GM12878 (cell line): ENCODE measurements at regions not wholly inside any gene's neighbourhood (a gene's known extent, or its start where the extent isn't known, plus 50 kb on each side); places are given as distances from the start of the nearest gene placed in this dataset.

ENCODE experiments used
- ATAC-seq: fragments of 200-7000 bp; cut with Tn5 transposase; 3 replicates; pipeline ENCODE4 v1.9.1; 2020; ENCODE audit warnings: mild to moderate bottlenecking, moderate library complexity
- BruUV-seq: library from RNA; stranded (reverse); fragments of 400-500 nt; replicated peaks from 2 replicates; lab custom pipeline; 2021; lab: Mats Ljungman, UMichigan
- CTCF ChIA-PET: fragments of 300-600 bp; sonication (Branson Sonifier 250); formaldehyde crosslinking; extraction: SDS; loops from one replicate; lab custom pipeline; 2021; ENCODE audit warnings: inconsistent platforms; lab: Yijun Ruan, JAX
- POLR2A ChIA-PET: fragments of 350-600 bp; formaldehyde crosslinking; extraction: SDS; loops from one replicate; lab custom pipeline; 2021; ENCODE audit warnings: inconsistent platforms; lab: Charles Lee
- RAD21 ChIA-PET: fragments of 300-600 bp; sonication (Branson Sonifier 250); formaldehyde crosslinking; loops from one replicate; lab custom pipeline; 2023; ENCODE audit warnings: antibody characterized with exemption; ENCODE audit not compliant: unreplicated experiment; lab: Charles Lee
- SMC1A ChIA-PET: fragments of 300-600 bp; sonication (Branson Sonifier 250); formaldehyde crosslinking; loops from one replicate; lab custom pipeline; 2023; ENCODE audit not compliant: unreplicated experiment, uncharacterized antibody; lab: Charles Lee
- DNase-seq: peaks from one replicate; pipeline ENCODE4 v3.0.0-alpha.2; 2011; ENCODE audit warnings: low read depth, low spot score
- FAIRE-seq: peaks from 3 replicates; lab custom pipeline; 2011; peaks lifted over from hg19 to GRCh38; lab: Jason Lieb, UNC
- H2AFZ ChIP-seq: 2 replicates; pipeline ENCODE4 v1.6.0; 2011; ENCODE audit warnings: low read depth, low read length, control low read depth; ENCODE audit not compliant: control insufficient read depth
- H3K27ac ChIP-seq: 2 replicates; pipeline ENCODE4 v1.5.1; 2011; ENCODE audit warnings: control low read depth; ENCODE audit not compliant: control insufficient read depth, insufficient read depth
- H3K27me3 ChIP-seq, 2 experiments: replicated peaks in 1 of 2; 2 replicates each; pipeline versions ENCODE4 v1.6.0 to v1.6.1; 2011; ENCODE audit warnings: low read length in 1 of 2; ENCODE audit not compliant: control insufficient read depth in 2 of 2, insufficient read depth in 2 of 2
- H3K36me3 ChIP-seq, 2 experiments: 2 replicates each; pipeline ENCODE4 v1.5.1; 2011; ENCODE audit warnings: low read length in 1 of 2; ENCODE audit not compliant: control insufficient read depth in 2 of 2, insufficient read depth in 2 of 2
- H3K4me1 ChIP-seq: 2 replicates; pipeline ENCODE4 v1.6.1; 2011; ENCODE audit warnings: mild to moderate bottlenecking, low read length, moderate library complexity, mixed read lengths; ENCODE audit not compliant: control insufficient read depth, insufficient read depth
- H3K4me2 ChIP-seq: 2 replicates; pipeline ENCODE4 v1.6.0; 2011; ENCODE audit warnings: control low read depth; ENCODE audit not compliant: control insufficient read depth, insufficient read depth
- H3K4me3 ChIP-seq: fragments of 200-600 bp; sonication (generic); 2 replicates; pipeline ENCODE4 v1.5.1; 2016
- H3K79me2 ChIP-seq: 2 replicates; pipeline ENCODE4 v1.6.0; 2011; ENCODE audit warnings: low read length; ENCODE audit not compliant: control insufficient read depth, insufficient read depth
- H3K9ac ChIP-seq: 2 replicates; pipeline ENCODE4 v1.8.0; 2011; ENCODE audit warnings: low read length, control low read depth, mixed read lengths; ENCODE audit not compliant: control insufficient read depth, insufficient read depth
- H3K9me3 ChIP-seq: replicated peaks from 3 replicates; pipeline ENCODE4 v1.5.1; 2011; ENCODE audit warnings: mild to moderate bottlenecking, low read length; ENCODE audit not compliant: control insufficient read depth, insufficient read depth
- H4K20me1 ChIP-seq: 2 replicates; pipeline ENCODE4 v1.6.0; 2011; ENCODE audit not compliant: control insufficient read depth, insufficient read depth
- FOXK2 ChIP-seq: fragments of 450-650 bp; IDR thresholded peaks from 2 replicates; pipeline ENCODE4 v1.6.1; 2017; ENCODE audit warnings: mild to moderate bottlenecking, moderate library complexity
- MXI1 ChIP-seq: fragments of 150-350 bp; IDR thresholded peaks from 2 replicates; pipeline ENCODE4 v1.6.1; 2011; ENCODE audit warnings: low read depth, mild to moderate bottlenecking, inconsistent platforms, low read length, improper control_type of control experiment
- NR2C2 ChIP-seq: IDR thresholded peaks from 2 replicates; pipeline ENCODE4 v1.6.1; 2011; ENCODE audit warnings: borderline replicate concordance, low read depth; ENCODE audit not compliant: control insufficient read depth, insufficient read length
- NRF1 ChIP-seq: conservative IDR thresholded peaks from 2 replicates; pipeline ENCODE4 v1.6.1; 2011; ENCODE audit warnings: mild to moderate bottlenecking, low read depth, low read length, improper control_type of control experiment
- POLR2A ChIP-seq: IDR thresholded peaks from 2 replicates; pipeline ENCODE4 v1.6.1; 2011; ENCODE audit warnings: low read depth, mild to moderate bottlenecking, low read length
- RBBP5 ChIP-seq: fragments of 200-600 bp; sonication (generic); conservative IDR thresholded peaks from 2 replicates; pipeline ENCODE4 v1.6.1; 2016
- RCOR1 ChIP-seq: conservative IDR thresholded peaks from 2 replicates; pipeline ENCODE4 v1.6.1; 2012; ENCODE audit warnings: low read depth, low read length, improper control_type of control experiment
- RELA ChIP-seq: fragments of 450-650 bp; IDR thresholded peaks from 2 replicates; pipeline ENCODE4 v1.8.0; 2014; ENCODE audit warnings: borderline replicate concordance; ENCODE audit not compliant: partially characterized antibody
- RFX5 ChIP-seq: IDR thresholded peaks from 2 replicates; pipeline ENCODE4 v1.6.1; 2011; ENCODE audit warnings: low read depth, low read length, improper control_type of control experiment
- SUPT20H ChIP-seq: IDR thresholded peaks from 2 replicates; pipeline ENCODE4 v1.6.1; 2011; ENCODE audit warnings: low read depth, mild to moderate bottlenecking, low read length, moderate library complexity, borderline replicate concordance; ENCODE audit not compliant: control insufficient read depth
- YY1 ChIP-seq: IDR thresholded peaks from 2 replicates; pipeline ENCODE4 v1.6.1; 2011; ENCODE audit warnings: low read depth, mild to moderate bottlenecking, low read length
- ZNF207 ChIP-seq: fragments of 450-650 bp; IDR thresholded peaks from 2 replicates; pipeline ENCODE4 v1.6.1; 2014; ENCODE audit warnings: antibody characterized with exemption, mild to moderate bottlenecking, borderline replicate concordance
- ZNF622 ChIP-seq: fragments of 450-650 bp; IDR thresholded peaks from 2 replicates; pipeline ENCODE4 v1.6.1; 2017; ENCODE audit warnings: mild to moderate bottlenecking, inconsistent platforms
- ZZZ3 ChIP-seq: IDR thresholded peaks from 2 replicates; pipeline ENCODE4 v1.6.1; 2011; ENCODE audit warnings: low read depth; ENCODE audit not compliant: control insufficient read depth, insufficient read length
- WGBS: methylation state at CpG from one replicate; pipeline ENCODE4 v1.1.6; 2016; ENCODE audit warnings: low lambda C conversion rate; ENCODE audit not compliant: insufficient replicate concordance, insufficient coverage; ENCODE audit errors: missing lambda C conversion rate; 5-methylcytosine and 5-hydroxymethylcytosine counted together
- in situ Hi-C: fragments of 300-500 bp; cut with MboI; formaldehyde crosslinking; loops from 9 replicates; pipeline ENCODE4 v1.14.3; 2018; ENCODE audit warnings: mixed read lengths
- intact Hi-C: fragments of 100-400 bp; cut with micrococcal nuclease; formaldehyde crosslinking; loops from one replicate; pipeline ENCODE4 v1.14.2; 2022; ENCODE audit not compliant: unreplicated experiment

GRCh38 chr6:169935861-169936260 is 184.4 kb downstream of the ERMARD start:
- FAIRE-seq (no peak), DNase-seq (no peak), ATAC-seq (no peak)
- intact Hi-C loops (no loop called here), in situ Hi-C loops (no loop called here)
- ChIA-PET RAD21 (no interaction called here), CTCF (no interaction called here), POLR2A (no interaction called here), SMC1A (interaction anchor here (0.5 kb wide), 1 partner anchor 967 kb away, joined by 3 read pairs; no protein-coding TSS in a partner anchor)
- Histone ChIP-seq H3K27me3 (no peaks in the 10 kb centered on the region), H4K20me1 (no peaks in the 10 kb centered on the region), H3K36me3 (no peaks in the 10 kb centered on the region), H3K9me3 (no peaks in the 10 kb centered on the region; the same call in 1 of the 3 replicates), H2AFZ (no peak overlapping the region), H3K4me1 (no peaks in the 10 kb centered on the region), H3K9ac (no peak overlapping the region), H3K4me2 (no peak overlapping the region), H3K4me3 (no peak overlapping the region), H3K79me2 (no peaks in the 10 kb centered on the region), H3K27ac (no peak overlapping the region)
- 38% methylated on average over 8 of the region's 8 CpGs for WGBS
- no TSS peak for BruUV-seq
- TF ChIP-seq RCOR1 (no peak), FOXK2 (no peak), MXI1 (no peak)

DNA sequence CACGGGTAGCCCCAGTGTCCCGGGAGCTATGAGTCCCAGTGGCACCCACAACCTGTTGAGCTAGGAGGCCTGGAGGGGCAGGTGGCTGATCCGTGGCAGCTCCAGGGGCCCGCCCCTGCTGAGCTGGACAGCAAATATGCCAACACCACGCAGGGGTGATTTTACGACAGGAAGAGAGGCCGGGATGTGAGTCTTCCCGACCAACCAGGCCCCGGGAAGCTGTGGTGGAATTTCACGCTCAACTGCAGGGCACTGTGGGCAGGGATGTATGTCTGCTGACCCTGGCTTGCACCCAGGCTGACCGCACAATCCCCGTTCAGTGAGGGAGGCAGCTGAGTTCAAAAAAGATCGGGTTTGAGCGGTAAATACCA is 183.9 kb downstream of the ERMARD start:
- intact Hi-C loops (no loop called here), in situ Hi-C loops (no loop called here)
- Histone ChIP-seq H3K79me2 (no peaks in the 10 kb centered on the region), H2AFZ (no peak overlapping the region), H3K9me3 (no peaks in the 10 kb centered on the region; the same call in 2 of the 3 replicates), H3K36me3 (no peaks in the 10 kb centered on the region), H3K27me3 (no peaks in the 10 kb centered on the region), H3K4me2 (no peak overlapping the region), H3K27ac (no peak overlapping the region), H3K4me3 (no peak overlapping the region), H3K9ac (no peak overlapping the region), H4K20me1 (no peaks in the 10 kb centered on the region), H3K4me1 (no peaks in the 10 kb centered on the region)
- ChIA-PET POLR2A (no interaction called here), SMC1A (interaction anchor here (0.5 kb wide), 1 partner anchor 966 kb away, joined by 3 read pairs; no protein-coding TSS in a partner anchor), CTCF (no interaction called here), RAD21 (no interaction called here)
- no TSS peak for BruUV-seq
- TF ChIP-seq RELA = no peak
- TF ChIP-seq RBBP5 = no peak
- no peak for TF ChIP-seq NR2C2
- TF ChIP-seq SUPT20H = no peak
- TF ChIP-seq NRF1 = no peak
- no peak for TF ChIP-seq POLR2A
- TF ChIP-seq ZZZ3 = no peak
- no peak for TF ChIP-seq ZNF207
- TF ChIP-seq RFX5 = no peak
- TF ChIP-seq YY1 = no peak
- TF ChIP-seq ZNF622 = no peak
- ATAC-seq (no peak), DNase-seq (no peak), FAIRE-seq (no peak)
- 57% methylated on average over 14 of the region's 14 CpGs for WGBS
